NB4 (cell line): ENCODE measurements at regions not wholly inside any gene's neighbourhood (a gene's known extent, or its start where the extent isn't known, plus 50 kb on each side); places are given as distances from the start of the nearest gene placed in this dataset.

Experiments used
- DNase-seq: peaks from one replicate; pipeline ENCODE4 v3.0.0; 2010; ENCODE audit warnings: low read depth
- H3K4me3 ChIP-seq: one replicate; pipeline ENCODE4 v1.5.1; 2011; ENCODE audit warnings: mild to moderate bottlenecking, low read depth, low read length, moderate library complexity
- CTCF ChIP-seq: IDR thresholded peaks from one replicate; pipeline ENCODE4 v1.5.1; 2012; ENCODE audit warnings: low read depth, low read length
- MAX ChIP-seq: IDR thresholded peaks from 2 replicates; pipeline ENCODE4 v1.6.1; 2011; ENCODE audit warnings: low read depth, low read length
- MYC ChIP-seq: IDR thresholded peaks from 2 replicates; pipeline ENCODE4 v1.6.1; 2011; ENCODE audit warnings: low read depth, low read length
- POLR2A ChIP-seq: IDR thresholded peaks from 2 replicates; pipeline ENCODE4 v1.6.1; 2011; ENCODE audit warnings: mild to moderate bottlenecking; ENCODE audit not compliant: insufficient read length; ENCODE audit errors: extremely low read depth

- DNase-seq: peak; percentile 94
- H3K4me3 ChIP-seq: no peak overlapping the region
These were observed 140.4 kb upstream of the NAMPT start for GRCh38 chr7:106425017-106425719.

GRCh38 chr7:106424476-106425016, 139.8 kb upstream of the NAMPT start:
- no peak for DNase-seq
- H3K4me3 ChIP-seq: no peak overlapping the region
- TF ChIP-seq POLR2A: no peak

More at GRCh38 chr7:106425017-106425719, 140.4 kb upstream of the NAMPT start:
- TF ChIP-seq POLR2A (no peak), MYC (peak; percentile 94), MAX (peak; percentile 95), CTCF (no peak)

- H3K4me3 ChIP-seq: no peak overlapping the region
- no peak for TF ChIP-seq POLR2A
- TF ChIP-seq CTCF: no peak
- no peak for TF ChIP-seq MYC
- no peak for TF ChIP-seq MAX
- DNase-seq: no peak
These were observed 139.2 kb upstream of the NAMPT start for GRCh38 chr7:106423821-106424475.

GRCh38 chr7:106423111-106423510, 138.3 kb upstream of the NAMPT start:
- no peak for TF ChIP-seq MAX
- no peak for TF ChIP-seq CTCF
- TF ChIP-seq POLR2A: no peak
- no peak for TF ChIP-seq MYC
- H3K4me3 ChIP-seq: no peak overlapping the region

GRCh38 chr7:106421181-106421762, 136.5 kb upstream of the NAMPT start:
- peak; percentile 82 for DNase-seq
- peak; percentile 73; the same call in 1 of the 2 replicates for TF ChIP-seq MYC
- no peak for TF ChIP-seq POLR2A
- TF ChIP-seq MAX: peak; percentile 91

More at GRCh38 chr7:106423111-106423510, 138.3 kb upstream of the NAMPT start:
- DNase-seq: no peak

GRCh38 chr7:106420736-106421135, 136.0 kb upstream of the NAMPT start:
- TF ChIP-seq POLR2A (no peak), MYC (no peak), MAX (no peak), CTCF (no peak)
- no peak overlapping the region for H3K4me3 ChIP-seq
- DNase-seq: peak; percentile 43

More at GRCh38 chr7:106421181-106421762, 136.5 kb upstream of the NAMPT start:
- H3K4me3 ChIP-seq: no peak overlapping the region
